Mammary epithelial cell (primary cell): ENCODE measurements at regions not wholly inside any gene's neighbourhood (a gene's known extent, or its start where the extent isn't known, plus 50 kb on each side); places are given as distances from the start of the nearest gene placed in this dataset.
"Not testable (repeated sequence)": the region's sequence is repeated elsewhere in the genome, so short reads cannot be mapped to it uniquely, and the experiment has no call there.

Experiments
- EZH2 ChIP-seq: IDR thresholded peaks from 2 replicates; pipeline ENCODE4 v1.6.1; 2012; ENCODE audit warnings: low read length, inconsistent platforms, borderline replicate concordance
- TF ChIP-seq, protein P1 (sequence below), 2 donors: IDR thresholded peaks in 1 of 2; conservative IDR thresholded peaks in 1 of 2; 2 replicates each; pipeline ENCODE4 v1.5.1; 2011 to 2012; ENCODE audit warnings: inconsistent platforms in 2 of 2, low read length in 2 of 2, mild to moderate bottlenecking in 2 of 2, control low read depth in 1 of 2, low read depth in 1 of 2; ENCODE audit not compliant: insufficient read depth in 1 of 2; ENCODE audit errors: extremely low read depth in 1 of 2

DNA sequence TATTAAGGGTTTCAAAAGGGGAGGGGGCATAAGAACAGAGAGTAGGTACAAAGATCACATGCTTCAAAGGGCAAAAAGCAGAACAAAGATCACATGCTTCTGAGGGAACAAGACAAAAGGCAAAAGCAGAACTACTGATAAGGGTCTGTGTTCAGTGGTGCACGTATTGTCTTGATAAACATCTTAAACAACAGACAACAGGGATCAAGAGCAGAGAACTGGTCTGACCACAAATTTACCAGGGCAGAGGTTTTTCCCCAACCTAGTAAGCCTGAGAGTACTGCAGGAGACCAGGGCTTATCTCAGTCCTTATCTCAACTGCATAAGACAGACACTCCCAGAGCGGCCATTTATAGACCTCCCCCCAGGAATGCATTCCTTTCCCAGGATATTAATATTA lies 900.2 kb upstream of the PRKX start:
- TF ChIP-seq, protein P1, sequence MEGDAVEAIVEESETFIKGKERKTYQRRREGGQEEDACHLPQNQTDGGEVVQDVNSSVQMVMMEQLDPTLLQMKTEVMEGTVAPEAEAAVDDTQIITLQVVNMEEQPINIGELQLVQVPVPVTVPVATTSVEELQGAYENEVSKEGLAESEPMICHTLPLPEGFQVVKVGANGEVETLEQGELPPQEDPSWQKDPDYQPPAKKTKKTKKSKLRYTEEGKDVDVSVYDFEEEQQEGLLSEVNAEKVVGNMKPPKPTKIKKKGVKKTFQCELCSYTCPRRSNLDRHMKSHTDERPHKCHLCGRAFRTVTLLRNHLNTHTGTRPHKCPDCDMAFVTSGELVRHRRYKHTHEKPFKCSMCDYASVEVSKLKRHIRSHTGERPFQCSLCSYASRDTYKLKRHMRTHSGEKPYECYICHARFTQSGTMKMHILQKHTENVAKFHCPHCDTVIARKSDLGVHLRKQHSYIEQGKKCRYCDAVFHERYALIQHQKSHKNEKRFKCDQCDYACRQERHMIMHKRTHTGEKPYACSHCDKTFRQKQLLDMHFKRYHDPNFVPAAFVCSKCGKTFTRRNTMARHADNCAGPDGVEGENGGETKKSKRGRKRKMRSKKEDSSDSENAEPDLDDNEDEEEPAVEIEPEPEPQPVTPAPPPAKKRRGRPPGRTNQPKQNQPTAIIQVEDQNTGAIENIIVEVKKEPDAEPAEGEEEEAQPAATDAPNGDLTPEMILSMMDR (conservative IDR thresholded peaks at IDR 0.05 in 1 of 2, IDR thresholded peaks at IDR 0.05 in 1 of 2; ENCODE audit: extremely low read depth in 1 of 2, insufficient read depth in 1 of 2, low read depth in 1 of 2, low read length in 2 of 2) = not testable (repeated sequence)
- not testable (repeated sequence) for TF ChIP-seq EZH2
